GM21390 (cell line): ENCODE measurements at regions not wholly inside any gene's neighbourhood (a gene's known extent, or its start where the extent isn't known, plus 50 kb on each side); places are given as distances from the start of the nearest gene placed in this dataset.
A peak's percentile ranks its signal among the peaks of the same experiment; 100 is the strongest.
"Not testable (repeated sequence)": the region's sequence is repeated elsewhere in the genome, so short reads cannot be mapped to it uniquely, and the experiment has no call there.

ENCODE experiments used
- ATAC-seq: cut with Tn5 transposase; IDR thresholded peaks from one replicate; pipeline ENCODE4 v1.9.1; 2021; ENCODE audit not compliant: unreplicated experiment

- no peak for ATAC-seq
Measured at GRCh38 chr6:56808871-56809359, 146.0 kb upstream of the BEND6 start.

- no peak for ATAC-seq
Measured at GRCh38 chr6:56807989-56808337, 146.9 kb upstream of the BEND6 start.

- no peak for ATAC-seq
Measured at GRCh38 chr6:56807326-56807988, 147.4 kb upstream of the BEND6 start.

- ATAC-seq, result no peak
Measured at GRCh38 chr6:56806368-56806767, 148.5 kb upstream of the BEND6 start.

- ATAC-seq, result no peak
Measured at GRCh38 chr6:56804996-56805395, 149.9 kb upstream of the BEND6 start.

- no peak for ATAC-seq
Measured at GRCh38 chr6:56803594-56803993, 151.3 kb upstream of the BEND6 start.

GRCh38 chr6:56802584-56802983 lies 152.3 kb upstream of the BEND6 start:
- no peak for ATAC-seq

GRCh38 chr6:56799989-56800388 lies 154.9 kb upstream of the BEND6 start:
- no peak for ATAC-seq

- ATAC-seq, result no peak
Measured at GRCh38 chr6:56798163-56798562, 155.5 kb upstream of the DST start.

GRCh38 chr6:56796196-56796532 lies 153.5 kb upstream of the DST start:
- ATAC-seq, result peak; percentile 40

GRCh38 chr6:56795466-56796195 lies 152.9 kb upstream of the DST start:
- ATAC-seq, result peak; percentile 18

GRCh38 chr6:56794421-56794820 lies 151.7 kb upstream of the DST start:
- ATAC-seq, result peak; percentile 42

- no peak for ATAC-seq
Measured at GRCh38 chr6:56793938-56794337, 151.2 kb upstream of the DST start.

- no peak for ATAC-seq
Measured at GRCh38 chr6:56790414-56790813, 147.7 kb upstream of the DST start.

GRCh38 chr6:56789879-56790278 lies 147.2 kb upstream of the DST start:
- no peak for ATAC-seq

GRCh38 chr6:56789342-56789741 lies 146.7 kb upstream of the DST start:
- ATAC-seq, result no peak

- no peak for ATAC-seq
Measured at GRCh38 chr6:56787209-56787608, 144.5 kb upstream of the DST start.

GRCh38 chr6:56786256-56786655 lies 143.6 kb upstream of the DST start:
- no peak for ATAC-seq

GRCh38 chr6:56785536-56785935 lies 142.8 kb upstream of the DST start:
- not testable (repeated sequence) for ATAC-seq

- ATAC-seq, result not testable (repeated sequence)
Measured at GRCh38 chr6:56780109-56780508, 137.4 kb upstream of the DST start.

- ATAC-seq, result not testable (repeated sequence)
Measured at GRCh38 chr6:56778503-56778902, 135.8 kb upstream of the DST start.

GRCh38 chr6:56775498-56776166 lies 132.9 kb upstream of the DST start:
- ATAC-seq, result no peak
